ENCODE measurements at regions not wholly inside any gene's neighbourhood (a gene's known extent, or its start where the extent isn't known, plus 50 kb on each side); places are given as distances from the start of the nearest gene placed in this dataset.
"Not testable (repeated sequence)": the region's sequence is repeated elsewhere in the genome, so short reads cannot be mapped to it uniquely, and the experiment has no call there.

DNA sequence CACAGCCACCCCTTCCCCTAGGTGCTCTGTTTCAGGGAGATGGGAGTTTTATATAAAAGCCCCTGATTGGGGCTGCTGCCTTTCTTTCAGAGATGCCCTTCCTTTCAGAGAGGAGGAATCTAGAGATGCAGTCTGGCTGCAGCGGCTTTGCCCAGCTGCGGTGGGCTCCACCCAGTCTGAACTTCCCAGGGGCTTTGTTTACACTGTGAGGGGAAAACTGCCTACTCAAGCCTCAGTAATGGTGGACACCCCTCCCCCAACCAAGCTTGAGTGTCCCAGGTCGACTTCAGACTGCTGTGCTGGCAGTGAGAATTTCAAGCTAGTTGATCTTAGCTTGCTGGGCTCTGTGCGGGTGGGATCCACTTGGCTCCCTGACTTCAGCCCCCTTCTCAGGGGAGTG lies 148.4 kb upstream of the CXCR4 start:
- peak; percentile 22; the same call in 1 of the 2 replicates for TF ChIP-seq ZIC2 (tag by site-specific recombination; IDR thresholded peaks at IDR 0.05)
- H3K4me1 ChIP-seq (ENCODE audit: control insufficient read depth, insufficient read depth, low read length); H3K27ac ChIP-seq (ENCODE audit: extremely low read depth, low read depth, low read length); H3K9me3 ChIP-seq (ENCODE audit: control insufficient read depth, insufficient read depth, low read depth, low read length); POLR2A ChIA-PET; H3K4me3 ChIP-seq (ENCODE audit: low read depth, low read length); H3K36me3 ChIP-seq (ENCODE audit: control insufficient read depth in 2 of 2, insufficient read depth in 1 of 2, low read length in 2 of 2): not testable (repeated sequence)
- CTCF ChIA-PET = interaction anchor here (0.6 kb wide), 1 partner anchor 177 kb away, joined by 3 read pairs; no protein-coding TSS in a partner anchor

GRCh38 chr2:136259551-136259950 lies 141.6 kb upstream of the CXCR4 start:
- TF ChIP-seq KLF1 (tag by site-specific recombination; IDR thresholded peaks at IDR 0.05) = no peak
- no peak for TF ChIP-seq PBX3 (CRISPR knock-in tag; IDR thresholded peaks at IDR 0.05)
- TF ChIP-seq ZFP41 (tag by site-specific recombination; IDR thresholded peaks at IDR 0.05; ENCODE audit: borderline replicate concordance) = no peak
- TF ChIP-seq ZSCAN30 (tag by site-specific recombination; IDR thresholded peaks at IDR 0.05) = no peak
- TF ChIP-seq KLF9 (tag by site-specific recombination; IDR thresholded peaks at IDR 0.05; ENCODE audit: low read depth) = no peak
- no peak for TF ChIP-seq ZBTB17 (tag by site-specific recombination; IDR thresholded peaks at IDR 0.05)
- no peak for TF ChIP-seq IKZF3 (tag by site-specific recombination; IDR thresholded peaks at IDR 0.05)
- TF ChIP-seq, protein P1, sequence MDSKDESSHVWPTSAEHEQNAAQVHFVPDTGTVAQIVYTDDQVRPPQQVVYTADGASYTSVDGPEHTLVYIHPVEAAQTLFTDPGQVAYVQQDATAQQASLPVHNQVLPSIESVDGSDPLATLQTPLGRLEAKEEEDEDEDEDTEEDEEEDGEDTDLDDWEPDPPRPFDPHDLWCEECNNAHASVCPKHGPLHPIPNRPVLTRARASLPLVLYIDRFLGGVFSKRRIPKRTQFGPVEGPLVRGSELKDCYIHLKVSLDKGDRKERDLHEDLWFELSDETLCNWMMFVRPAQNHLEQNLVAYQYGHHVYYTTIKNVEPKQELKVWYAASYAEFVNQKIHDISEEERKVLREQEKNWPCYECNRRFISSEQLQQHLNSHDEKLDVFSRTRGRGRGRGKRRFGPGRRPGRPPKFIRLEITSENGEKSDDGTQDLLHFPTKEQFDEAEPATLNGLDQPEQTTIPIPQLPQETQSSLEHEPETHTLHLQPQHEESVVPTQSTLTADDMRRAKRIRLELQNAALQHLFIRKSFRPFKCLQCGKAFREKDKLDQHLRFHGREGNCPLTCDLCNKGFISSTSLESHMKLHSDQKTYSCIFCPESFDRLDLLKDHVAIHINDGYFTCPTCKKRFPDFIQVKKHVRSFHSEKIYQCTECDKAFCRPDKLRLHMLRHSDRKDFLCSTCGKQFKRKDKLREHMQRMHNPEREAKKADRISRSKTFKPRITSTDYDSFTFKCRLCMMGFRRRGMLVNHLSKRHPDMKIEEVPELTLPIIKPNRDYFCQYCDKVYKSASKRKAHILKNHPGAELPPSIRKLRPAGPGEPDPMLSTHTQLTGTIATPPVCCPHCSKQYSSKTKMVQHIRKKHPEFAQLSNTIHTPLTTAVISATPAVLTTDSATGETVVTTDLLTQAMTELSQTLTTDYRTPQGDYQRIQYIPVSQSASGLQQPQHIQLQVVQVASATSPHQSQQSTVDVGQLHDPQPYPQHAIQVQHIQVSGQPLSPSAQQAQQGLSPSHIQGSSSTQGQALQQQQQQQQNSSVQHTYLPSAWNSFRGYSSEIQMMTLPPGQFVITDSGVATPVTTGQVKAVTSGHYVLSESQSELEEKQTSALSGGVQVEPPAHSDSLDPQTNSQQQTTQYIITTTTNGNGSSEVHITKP (tag by site-specific recombination; IDR thresholded peaks at IDR 0.05) = no peak
- no peak for TF ChIP-seq OSR2 (tag by site-specific recombination; IDR thresholded peaks at IDR 0.05)
- TF ChIP-seq ZNF626 (tag by site-specific recombination; IDR thresholded peaks at IDR 0.05) = no peak
- no peak for TF ChIP-seq ZSCAN4 (tag by site-specific recombination; IDR thresholded peaks at IDR 0.05)
- TF ChIP-seq ZNF18 (tag by site-specific recombination; IDR thresholded peaks at IDR 0.05) = no peak
- TF ChIP-seq, protein P2, sequence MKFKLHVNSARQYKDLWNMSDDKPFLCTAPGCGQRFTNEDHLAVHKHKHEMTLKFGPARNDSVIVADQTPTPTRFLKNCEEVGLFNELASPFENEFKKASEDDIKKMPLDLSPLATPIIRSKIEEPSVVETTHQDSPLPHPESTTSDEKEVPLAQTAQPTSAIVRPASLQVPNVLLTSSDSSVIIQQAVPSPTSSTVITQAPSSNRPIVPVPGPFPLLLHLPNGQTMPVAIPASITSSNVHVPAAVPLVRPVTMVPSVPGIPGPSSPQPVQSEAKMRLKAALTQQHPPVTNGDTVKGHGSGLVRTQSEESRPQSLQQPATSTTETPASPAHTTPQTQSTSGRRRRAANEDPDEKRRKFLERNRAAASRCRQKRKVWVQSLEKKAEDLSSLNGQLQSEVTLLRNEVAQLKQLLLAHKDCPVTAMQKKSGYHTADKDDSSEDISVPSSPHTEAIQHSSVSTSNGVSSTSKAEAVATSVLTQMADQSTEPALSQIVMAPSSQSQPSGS (tag by site-specific recombination; IDR thresholded peaks at IDR 0.05; ENCODE audit: low read depth) = no peak
- TF ChIP-seq ZNF202 (tag by site-specific recombination; IDR thresholded peaks at IDR 0.05; ENCODE audit: borderline replicate concordance) = no peak
- H3K9me3 ChIP-seq (ENCODE audit: control insufficient read depth, insufficient read depth, low read depth, low read length) = no peaks in the 10 kb centered on the region
- H3K4me1 ChIP-seq (ENCODE audit: control insufficient read depth, insufficient read depth, low read length) = no peaks in the 10 kb centered on the region
- H3K36me3 ChIP-seq (ENCODE audit: control insufficient read depth in 2 of 2, insufficient read depth in 1 of 2, low read length in 2 of 2) = no peaks in the 10 kb centered on the region
- no peak overlapping the region for H3K27ac ChIP-seq (ENCODE audit: extremely low read depth, low read depth, low read length)
- ChIA-PET CTCF (no interaction called here), POLR2A (no interaction called here)
- H3K4me3 ChIP-seq (ENCODE audit: low read depth, low read length) = no peak overlapping the region
